GM19328 (cell line): ENCODE measurements at regions not wholly inside any gene's neighbourhood (a gene's known extent, or its start where the extent isn't known, plus 50 kb on each side); places are given as distances from the start of the nearest gene placed in this dataset.

Experiments
- ATAC-seq: cut with Tn5 transposase; IDR thresholded peaks from one replicate; pipeline ENCODE4 v1.9.1; 2021; ENCODE audit warnings: mild to moderate bottlenecking, moderate library complexity; ENCODE audit not compliant: unreplicated experiment

DNA sequence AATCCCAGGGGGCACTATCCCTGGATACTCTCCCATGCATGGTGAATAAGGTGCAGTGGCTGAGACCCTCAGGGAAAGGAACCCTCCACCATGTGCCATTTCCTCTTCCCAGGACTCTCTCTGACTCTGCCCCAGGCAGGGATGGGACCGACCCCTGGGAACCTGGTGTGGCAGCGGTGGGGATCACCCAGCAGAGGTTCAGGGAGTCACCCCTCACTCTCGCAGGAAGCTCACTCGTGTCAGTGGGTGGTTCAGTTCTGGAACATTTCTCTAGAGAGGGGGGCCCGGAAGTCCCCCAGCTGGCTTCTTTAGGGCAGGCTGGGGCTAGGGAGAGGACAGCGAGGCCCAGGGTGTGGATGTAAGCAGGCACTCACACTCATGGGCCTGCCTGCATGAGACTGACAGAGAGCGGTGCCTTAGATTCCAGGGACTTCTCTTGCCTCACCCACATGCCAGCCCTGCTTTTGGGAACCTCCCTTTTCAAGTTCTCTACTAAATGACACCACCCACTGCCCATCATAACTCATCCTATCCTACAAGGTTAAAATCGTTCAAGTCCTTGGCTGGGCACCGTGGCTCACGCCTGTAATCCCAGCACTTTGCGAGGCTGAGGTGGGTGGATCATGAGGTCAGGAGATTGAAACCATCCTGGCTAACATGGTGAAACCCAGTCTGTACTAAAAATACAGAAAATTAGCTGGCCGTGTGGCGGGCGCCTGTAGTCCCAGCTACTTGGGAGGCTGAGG lies 109.7 kb upstream of the SDK2 start:
- ATAC-seq, result no peak

DNA sequence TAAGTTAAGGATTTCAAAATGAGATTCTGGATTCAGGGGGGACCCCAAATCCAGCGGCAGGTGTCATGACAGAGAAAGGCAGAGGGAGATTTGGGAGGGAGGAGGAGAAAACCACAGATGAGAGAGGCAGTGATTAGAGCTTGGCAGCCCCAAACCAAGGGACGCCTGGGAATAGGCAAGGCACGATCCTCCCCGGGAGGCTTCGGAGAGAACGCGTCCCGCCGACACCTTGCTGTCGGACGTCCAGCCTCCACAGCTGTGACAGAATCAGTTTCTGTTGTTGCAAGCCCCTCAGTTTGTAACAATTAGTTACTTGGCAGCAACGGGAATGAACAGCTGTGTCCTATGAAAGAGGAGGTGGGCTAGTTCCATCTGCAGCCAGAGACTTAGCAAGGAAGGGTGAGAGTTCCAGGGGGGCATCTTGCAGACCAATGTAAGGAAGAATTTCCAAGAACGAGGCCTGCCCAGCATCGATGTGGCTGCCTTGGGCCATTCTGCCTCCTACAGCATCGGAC lies 110.7 kb upstream of the SDK2 start:
- no peak for ATAC-seq

DNA sequence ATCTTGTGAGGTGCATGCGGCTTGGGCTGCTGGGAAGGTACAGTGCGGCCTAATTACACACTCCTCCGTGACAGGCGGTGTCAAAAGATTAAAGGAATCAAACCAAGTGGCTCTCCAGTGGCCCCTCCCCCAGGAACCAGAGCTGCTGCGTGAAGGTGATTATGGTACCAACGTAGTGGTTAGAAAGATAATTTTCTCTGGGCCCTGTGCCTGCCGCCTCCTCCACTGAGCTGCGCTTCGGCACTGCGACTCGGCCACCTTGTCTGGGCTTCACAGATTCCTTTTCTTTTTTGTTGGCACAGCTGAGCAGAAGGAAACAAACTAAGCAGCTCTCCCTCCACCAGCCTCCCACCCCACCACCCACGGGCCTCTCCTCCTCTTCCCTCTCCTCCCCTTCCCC lies 113.2 kb upstream of the SDK2 start:
- no peak for ATAC-seq

DNA sequence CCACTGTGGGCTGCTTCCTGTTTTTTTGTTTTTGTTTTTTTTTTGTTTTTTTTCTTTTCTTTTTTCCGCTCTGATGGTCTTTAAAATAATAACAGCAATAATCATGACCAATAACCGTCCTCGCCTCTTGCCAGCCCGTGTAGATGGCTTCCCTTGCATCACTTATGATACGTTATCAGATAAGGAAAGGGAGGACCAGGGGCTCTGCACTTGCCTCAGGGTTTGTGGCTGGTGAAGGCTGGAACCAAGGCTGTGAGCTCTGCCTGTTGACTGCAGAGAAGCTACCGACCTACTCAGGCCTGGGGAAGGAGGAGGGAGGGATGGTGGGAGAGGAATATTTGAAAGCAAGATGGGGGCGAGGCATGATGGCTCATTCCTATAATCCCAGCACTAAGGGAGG lies 114.0 kb upstream of the SDK2 start:
- no peak for ATAC-seq

DNA sequence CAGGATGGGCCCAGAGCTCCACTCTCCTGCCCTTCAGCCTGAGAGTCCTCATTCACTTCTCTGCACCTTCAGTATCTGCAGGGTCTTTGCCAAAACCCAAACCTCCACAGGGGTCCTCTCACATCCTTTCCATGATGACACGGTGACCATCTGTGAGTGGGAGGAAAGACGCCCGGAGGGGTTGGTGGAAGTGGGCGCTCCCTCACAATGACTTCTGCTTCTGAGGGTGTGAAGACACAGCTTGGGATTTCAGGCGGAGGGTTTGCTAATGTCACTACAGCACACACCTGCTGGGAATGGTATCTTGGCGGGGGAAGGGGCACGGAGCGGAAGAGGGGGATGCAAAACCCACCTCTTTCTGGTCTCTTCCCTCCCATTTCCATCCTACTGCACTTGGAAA lies 115.1 kb upstream of the SDK2 start:
- no peak for ATAC-seq

DNA sequence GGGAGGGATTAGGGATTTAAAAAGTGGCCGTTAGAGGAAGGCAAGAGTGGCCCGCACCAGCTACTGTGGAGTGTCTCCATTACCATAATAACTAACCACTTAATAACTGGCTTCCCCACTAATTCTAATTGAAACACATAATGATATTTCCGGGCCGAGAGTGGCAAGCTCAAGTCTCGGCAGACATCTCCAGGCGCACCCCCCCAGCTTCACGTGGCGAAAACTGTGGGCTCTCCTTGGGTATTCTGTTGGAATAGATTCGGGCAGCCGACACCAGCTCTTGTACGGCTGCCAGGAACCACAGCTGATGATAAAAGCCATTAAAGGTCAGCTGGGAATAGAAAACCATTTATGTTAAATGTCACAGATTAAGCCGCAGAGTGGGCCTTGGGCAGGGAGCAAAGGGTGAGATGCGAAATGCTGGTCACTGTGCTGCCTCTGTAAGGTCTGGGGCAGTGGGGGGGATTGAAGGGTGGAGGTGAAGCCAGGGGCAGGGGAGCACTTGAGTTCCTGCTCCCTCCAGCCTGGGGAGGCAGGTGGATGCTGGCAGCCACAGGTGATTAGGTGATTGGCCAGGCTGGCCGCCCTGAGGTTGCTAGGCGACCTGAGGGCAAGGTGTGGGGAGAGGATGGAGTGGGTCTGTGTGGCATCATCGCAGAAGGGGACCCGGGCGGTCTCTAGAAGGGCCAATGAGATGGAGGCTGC lies 115.6 kb upstream of the SDK2 start:
- no peak for ATAC-seq

DNA sequence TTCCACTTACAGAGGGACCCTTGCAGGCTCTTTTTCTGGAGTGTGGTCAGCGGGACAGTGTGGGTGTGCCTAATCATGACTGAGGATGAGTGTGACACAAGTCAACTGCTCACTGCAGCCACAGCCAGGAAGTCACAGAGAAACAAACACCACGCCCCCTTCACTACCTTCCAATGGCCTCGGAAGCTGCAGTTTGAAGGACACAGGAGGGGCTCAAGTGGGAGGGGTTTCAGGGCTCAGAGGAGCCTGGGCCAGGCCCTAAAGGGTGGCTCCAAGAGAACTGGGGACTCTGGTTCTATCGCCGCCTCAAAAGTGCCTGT lies 116.2 kb upstream of the SDK2 start:
- no peak for ATAC-seq

DNA sequence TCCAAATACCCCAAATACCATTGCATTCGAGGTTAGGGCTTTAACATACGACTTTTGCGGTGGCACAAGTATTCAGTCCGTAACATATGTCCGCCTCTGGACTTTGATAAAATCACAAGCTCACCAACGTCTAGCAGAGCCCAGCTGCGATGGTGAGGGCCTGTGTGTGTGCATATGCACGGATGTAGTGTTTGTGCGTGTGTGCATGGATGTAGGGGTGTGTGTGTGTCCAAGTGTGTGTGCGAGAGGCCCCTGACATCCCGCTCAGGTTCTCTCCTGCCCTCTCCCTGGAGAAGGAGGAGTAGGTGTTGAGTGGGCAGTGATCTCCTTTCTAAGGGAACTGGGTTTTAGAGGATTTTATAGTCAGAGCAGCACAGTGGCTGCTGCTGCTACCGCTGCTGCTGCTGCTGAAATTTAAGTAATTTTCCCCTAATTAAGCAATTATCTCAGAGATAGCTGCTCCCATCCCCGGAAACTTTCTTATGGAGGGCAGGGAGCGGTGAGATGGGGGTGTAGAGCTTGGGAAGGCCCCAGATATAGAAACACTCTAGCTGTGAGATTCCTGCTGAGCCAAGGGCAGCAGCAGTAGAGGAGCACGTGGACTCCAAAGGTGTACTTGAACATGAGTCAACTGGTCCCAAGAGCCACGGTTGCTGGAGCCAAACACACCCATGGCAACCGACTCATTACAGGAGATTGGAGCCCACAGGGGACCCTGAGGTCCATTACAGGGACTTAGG lies 121.7 kb upstream of the SDK2 start:
- no peak for ATAC-seq

DNA sequence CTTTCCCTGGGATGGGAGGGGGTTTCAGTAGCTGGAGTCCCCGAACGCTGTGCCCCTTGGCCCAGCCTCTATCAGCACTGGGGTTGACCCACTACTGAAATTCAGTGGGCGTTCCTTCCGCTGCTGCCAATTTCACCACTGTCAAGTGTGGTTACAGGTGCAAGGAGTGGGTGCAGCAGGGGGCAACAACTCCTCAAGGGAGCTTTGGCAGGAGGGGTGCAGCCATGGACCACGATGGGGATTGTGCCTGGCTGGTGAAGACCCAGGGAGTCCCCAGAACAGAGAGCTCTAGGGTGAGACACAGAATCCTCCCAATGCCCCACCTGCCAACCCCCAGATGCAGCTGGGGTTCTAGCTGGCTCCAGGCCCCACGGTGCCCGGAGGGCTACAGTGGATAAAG lies 123.5 kb upstream of the SDK2 start:
- no peak for ATAC-seq

DNA sequence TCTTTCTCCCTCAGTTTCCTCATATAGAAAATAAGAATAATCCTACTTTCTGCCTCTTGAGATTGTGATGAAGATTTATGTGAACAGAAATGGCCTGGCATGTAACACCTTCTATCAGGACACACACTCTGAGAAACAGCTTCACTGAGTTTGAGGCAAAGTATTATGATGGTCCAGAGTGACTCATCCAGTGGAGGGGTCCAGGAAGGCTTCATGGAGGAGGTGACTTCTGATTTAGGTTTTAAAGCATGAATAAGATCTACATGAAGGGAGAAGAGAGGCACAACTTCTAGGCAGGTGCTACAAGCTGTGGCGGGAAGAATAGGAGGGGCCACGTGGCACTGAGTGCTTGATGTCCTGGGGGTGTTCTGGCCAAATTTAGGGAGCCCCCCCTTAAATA lies 124.4 kb upstream of the SDK2 start:
- no peak for ATAC-seq

DNA sequence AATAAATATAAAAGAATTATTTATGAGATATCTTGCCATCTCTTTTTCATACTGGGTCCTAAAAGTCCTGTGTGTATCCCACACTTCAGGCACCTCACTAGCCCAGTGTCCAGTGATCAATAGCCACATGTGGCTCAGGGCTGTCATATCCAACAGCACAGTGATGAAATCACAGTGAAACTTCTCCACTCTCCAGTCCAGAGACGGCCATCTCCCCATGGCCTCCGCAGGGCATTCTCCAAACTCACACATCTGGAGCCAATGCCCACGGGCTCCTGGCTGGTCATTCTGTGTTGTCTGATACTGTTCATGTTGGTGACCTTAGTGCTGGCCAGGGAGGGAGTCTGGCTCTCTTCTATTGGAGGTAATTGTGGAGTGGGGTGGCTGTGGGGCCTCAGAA lies 125.2 kb upstream of the SDK2 start:
- ATAC-seq, result no peak

DNA sequence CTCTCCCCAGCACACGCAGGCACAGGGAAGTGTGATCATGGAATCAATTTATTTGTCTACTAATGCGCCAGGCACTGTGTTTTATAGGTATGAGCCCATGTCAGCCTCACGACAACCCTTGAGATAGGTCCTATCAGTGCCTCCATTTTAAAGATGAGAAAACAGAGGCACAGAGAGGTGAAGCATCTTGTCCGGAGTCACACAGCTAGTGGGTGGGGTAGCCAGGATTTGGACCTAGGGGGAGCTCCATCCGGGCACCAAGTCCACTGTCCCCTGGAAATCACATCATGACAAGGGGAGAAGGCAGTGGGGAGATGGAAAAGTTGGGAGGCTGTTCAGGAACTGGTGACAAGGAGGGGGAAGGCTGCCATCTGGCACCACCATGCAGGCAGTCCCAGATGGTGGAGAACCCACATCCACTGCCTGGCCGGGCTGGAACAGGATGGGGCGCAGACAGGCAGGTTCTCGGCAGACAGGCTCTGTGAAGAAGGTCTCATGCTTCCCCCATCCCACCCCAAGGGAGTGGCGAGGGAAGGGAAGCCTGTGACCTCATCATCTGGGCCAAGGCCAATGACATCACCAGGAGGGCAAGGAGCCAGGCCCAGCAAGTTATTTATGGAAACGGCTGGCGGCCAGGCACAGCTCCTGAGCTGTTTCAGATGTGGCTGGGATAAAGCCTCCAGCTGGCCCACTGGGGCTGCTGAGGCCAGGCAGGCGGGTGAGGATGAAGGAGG lies 126.0 kb upstream of the SDK2 start:
- no peak for ATAC-seq

DNA sequence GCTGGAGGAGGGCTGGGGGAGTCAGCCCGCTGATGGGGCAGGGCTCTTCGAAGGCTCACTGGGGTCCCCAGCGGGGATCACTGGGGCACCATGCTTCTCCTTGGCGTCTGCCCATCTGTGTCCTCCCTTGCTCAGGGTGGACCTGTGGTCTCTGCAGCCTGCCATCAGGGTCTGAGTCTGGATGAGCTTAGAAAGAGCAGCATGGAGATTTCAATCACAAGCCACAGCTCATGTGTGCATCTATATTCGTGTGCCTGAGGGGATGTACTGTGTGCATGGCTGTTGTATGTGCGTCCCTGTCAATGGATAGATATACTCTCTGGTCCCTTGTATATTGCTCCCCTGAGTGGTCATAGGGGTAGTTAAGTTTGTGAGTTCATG lies 126.6 kb upstream of the SDK2 start:
- ATAC-seq, result no peak

DNA sequence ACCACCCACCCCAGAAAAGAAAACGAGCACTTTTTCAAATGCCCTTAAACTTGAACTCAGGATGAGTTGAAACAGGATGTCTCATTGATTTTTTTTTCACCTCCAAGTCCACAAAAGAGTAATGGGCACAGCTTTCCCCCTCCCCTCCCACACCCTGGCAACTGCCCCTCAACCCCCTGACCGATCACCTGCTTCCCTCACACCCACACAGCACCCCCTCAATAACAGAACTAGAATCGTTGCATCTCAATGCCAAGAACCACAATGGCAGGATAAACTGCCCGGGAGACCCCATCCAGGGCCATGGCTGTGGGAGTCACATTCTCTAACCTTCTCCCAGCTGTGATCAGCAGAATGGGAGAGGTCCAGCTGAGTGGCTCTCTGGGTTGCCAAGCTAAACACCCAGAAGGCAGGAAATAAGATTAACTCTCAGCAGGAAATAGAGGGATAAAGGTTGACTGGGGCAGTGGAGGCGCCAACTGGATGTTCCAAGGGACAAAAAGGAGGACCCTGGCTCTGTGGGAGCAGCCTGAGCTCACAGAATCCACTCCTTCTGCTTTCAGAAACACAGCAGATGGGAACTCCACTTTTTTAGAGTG lies 128.0 kb upstream of the SDK2 start:
- no peak for ATAC-seq

DNA sequence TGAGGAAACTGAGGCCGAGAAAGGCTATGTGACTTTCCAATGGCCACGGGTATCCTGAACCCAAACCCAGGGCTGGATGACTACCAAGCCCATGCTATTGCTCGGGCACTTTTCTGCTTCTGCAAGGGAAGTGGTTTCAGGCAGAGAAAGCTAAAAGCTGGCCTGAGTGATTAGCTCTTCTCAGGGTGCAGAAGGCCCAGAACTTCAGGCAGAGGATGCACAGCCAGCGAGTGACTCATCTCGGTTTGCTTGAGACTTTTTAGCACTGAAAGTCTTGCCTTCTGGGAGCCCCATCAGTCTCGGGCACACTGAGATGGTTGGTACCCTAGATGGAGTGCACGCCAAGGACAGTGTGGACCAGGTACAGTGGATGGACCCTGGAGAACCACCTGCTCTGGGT lies 129.5 kb upstream of the SDK2 start:
- no peak for ATAC-seq

DNA sequence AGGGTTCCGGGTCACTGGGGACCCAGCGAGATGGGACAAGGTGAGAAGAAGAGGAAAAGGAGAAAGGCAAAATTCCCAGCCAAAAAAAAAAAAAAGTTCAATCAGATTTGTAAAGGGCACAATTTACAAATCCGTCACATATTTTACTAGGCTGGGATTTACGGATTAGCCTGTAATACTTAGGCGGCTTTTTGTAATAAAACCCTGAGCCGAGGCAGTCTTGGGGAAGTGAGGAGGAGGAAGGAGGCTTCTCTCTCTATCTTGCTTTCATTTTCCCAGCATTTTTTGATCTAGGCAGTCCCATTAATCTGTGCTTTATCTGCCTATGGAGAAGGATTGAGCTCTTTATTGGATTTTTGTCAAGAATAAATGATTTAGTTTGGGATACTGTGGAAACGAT lies 130.6 kb upstream of the SDK2 start:
- ATAC-seq, result no peak

DNA sequence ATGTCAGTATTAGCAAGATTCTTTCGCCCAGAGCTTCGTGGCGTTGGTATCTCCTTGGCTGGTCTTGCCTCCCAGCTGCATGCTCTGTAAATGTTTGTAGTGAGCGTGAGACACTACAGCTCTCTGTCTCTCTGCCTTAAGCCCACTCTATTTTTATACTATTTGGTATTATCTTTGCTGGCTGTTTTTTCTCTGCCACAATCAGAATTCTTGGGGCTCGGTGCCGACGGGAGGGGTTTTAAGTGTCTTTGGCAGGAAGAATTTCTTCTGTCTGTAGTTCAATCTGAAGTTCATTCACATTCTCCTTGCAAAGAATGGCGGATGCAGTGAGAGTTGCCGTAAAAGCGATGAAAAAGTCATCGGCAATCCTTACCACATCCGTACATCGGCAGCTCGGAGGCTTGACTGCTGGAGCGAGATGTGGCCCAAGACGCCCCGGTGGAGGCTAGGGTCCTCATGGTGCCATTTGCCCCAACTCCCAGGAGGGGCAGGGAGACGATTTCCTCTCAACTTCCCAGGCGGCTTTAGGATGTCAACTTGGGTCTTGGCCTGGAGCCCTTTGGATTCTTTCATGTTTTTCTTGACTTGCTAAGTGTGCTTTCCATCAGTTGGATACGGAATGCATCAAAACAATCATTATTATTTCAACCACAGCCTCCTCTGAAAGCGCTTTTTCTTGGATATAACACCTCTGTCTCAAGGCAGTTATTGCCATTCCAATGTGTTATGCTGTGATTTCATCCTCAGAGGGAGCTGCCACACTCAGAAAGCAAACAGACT lies 132.3 kb upstream of the SDK2 start:
- ATAC-seq, result no peak

DNA sequence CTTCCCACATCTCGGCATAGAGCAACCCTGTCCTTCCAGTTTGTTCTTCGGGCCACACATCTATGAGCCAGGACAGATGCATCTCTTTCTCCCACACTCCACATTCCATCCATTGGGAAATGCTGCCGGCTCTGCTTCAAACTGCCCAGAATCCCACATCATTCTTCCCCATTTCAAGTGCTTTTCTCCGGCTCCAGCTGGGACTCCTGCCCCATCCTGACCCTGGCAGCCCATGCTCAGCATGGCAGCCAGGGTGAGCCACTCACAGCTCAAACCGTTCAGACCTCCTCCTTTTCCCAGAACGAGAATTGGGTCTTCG lies 132.8 kb upstream of the SDK2 start:
- ATAC-seq, result no peak

DNA sequence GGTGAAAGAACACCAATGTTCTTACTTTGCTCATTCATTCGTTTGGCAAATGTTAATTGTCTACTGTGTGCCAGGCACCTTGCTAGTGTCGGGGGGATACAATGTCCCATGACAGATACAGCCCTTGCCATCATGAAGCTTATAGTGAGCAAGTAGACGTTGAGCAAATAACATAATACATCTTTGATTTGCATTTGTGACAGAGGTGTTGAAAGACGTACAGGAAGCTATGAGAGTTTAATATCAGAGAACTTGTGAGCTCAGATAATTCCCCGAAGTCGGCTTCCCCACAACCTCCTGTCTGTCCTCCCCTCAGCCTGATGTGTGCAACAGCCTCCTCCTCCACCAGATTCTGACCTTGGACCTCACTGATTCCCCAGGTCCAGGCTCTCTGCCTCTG lies 138.0 kb upstream of the SDK2 start:
- no peak for ATAC-seq

DNA sequence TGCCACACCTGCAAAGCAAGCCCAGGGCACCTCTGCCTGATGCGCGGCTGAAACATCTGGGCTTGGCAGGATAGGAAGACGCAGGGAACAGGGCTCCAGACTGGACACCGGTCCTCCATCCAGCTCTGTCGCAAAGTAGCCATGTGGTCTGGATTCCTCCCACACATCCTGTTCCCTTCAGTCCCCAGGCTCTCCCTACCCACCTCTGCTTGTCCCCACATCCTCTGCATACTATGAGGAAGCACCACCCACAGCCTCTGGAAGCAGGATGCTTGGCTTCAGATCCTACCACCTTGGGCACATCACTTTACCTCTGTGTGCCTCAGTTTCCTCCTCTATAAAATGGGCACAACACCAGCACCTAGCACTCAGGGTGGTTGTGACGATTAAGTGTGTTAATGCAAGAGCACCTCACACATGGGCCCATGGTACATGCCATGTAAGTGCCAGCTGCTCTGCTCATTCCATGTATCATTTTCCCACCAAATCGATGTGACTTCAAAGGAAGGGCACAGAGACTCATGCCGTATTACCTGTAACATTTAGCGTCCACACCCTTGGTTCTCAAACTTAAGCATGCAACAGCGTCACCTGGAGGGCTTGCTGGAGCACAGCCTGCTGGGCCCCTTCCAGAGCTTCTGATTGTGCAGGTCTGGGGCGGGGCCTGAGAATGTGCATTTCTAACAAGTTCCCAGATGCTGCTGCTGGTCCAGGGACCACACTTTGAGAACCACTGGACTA lies 138.6 kb upstream of the SDK2 start:
- no peak for ATAC-seq
